Omental fat pad (tissue), 3 donors: ENCODE measurements at regions not wholly inside any gene's neighbourhood (a gene's known extent, or its start where the extent isn't known, plus 50 kb on each side); places are given as distances from the start of the nearest gene placed in this dataset.

Experiments
- ATAC-seq: fragments of 150-250 bp; one replicate; pipeline ENCODE4 v1.9.1; 2016; ENCODE audit warnings: mild to moderate bottlenecking, moderate library complexity; ENCODE audit not compliant: low FRiP score
- DNase-seq: peaks from one replicate; pipeline ENCODE4 v3.0.0-alpha.2; 2019; ENCODE audit warnings: low spot score
- TF ChIP-seq, protein P1 (sequence below), 3 donors: fragments of 450-650 bp; IDR thresholded peaks; one replicate each; pipeline ENCODE4 v1.5.1; 2016 to 2017; ENCODE audit warnings: antibody characterized with exemption in 3 of 3, mild to moderate bottlenecking in 3 of 3, moderate library complexity in 2 of 3

GRCh38 chr18:34583895-34584294, 126.2 kb upstream of the DTNA start:
- TF ChIP-seq, protein P1, sequence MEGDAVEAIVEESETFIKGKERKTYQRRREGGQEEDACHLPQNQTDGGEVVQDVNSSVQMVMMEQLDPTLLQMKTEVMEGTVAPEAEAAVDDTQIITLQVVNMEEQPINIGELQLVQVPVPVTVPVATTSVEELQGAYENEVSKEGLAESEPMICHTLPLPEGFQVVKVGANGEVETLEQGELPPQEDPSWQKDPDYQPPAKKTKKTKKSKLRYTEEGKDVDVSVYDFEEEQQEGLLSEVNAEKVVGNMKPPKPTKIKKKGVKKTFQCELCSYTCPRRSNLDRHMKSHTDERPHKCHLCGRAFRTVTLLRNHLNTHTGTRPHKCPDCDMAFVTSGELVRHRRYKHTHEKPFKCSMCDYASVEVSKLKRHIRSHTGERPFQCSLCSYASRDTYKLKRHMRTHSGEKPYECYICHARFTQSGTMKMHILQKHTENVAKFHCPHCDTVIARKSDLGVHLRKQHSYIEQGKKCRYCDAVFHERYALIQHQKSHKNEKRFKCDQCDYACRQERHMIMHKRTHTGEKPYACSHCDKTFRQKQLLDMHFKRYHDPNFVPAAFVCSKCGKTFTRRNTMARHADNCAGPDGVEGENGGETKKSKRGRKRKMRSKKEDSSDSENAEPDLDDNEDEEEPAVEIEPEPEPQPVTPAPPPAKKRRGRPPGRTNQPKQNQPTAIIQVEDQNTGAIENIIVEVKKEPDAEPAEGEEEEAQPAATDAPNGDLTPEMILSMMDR (IDR thresholded peaks at IDR 0.05): no peak
- ATAC-seq (no peak), DNase-seq (no peak)

DNA sequence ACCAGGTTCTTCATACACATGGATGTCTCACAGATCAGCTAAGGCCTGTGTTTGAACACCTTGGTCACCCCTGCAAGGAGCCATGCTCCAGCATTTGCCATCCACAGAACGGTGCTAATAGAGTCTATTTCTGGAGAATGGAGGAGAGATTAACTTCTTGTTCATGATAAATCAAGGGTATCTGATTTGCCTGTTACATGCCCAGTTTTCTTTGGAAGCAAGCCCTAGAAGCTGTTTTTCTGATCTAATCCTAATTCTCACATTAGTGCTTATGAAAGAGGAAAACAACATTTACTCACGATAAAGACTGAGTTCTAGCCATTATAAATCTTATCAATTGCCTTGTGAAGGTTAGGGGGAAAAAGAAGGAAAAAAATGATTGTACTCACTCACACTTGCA, 119.6 kb upstream of the DTNA start:
- DNase-seq (no peak), ATAC-seq (no peak)
- TF ChIP-seq, protein P1 (IDR thresholded peaks at IDR 0.05): no peak

DNA sequence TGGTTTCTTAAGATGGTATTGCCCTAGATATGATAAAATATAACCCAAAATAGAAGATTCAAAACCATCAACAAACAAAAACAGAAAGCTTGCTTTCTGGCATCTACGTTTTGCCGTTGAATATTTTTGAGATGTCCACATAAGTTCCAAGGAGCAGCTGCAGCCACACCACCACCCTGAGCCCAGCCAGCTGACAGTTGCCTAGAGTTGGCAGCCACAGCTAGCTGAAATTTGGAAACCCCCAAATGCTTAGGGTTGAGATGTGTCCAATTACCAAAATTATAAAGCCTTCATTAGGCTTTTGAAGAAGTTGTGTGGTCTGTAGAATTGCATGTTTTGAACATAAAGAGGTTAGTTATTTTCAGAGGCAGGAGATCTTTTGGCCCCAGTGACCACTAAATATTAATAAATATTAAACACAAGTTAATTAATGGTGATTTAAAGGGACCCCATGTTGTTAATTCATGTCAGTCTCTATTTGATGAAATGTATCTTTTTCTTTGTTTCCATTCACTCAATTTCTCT, 118.1 kb upstream of the DTNA start:
- ATAC-seq (no peak), DNase-seq (no peak)
- TF ChIP-seq, protein P1 (IDR thresholded peaks at IDR 0.05): no peak

GRCh38 chr18:34592481-34592880, 117.6 kb upstream of the DTNA start:
- DNase-seq: no peak
- no peak for ATAC-seq
- TF ChIP-seq, protein P1 (IDR thresholded peaks at IDR 0.05): no peak

DNA sequence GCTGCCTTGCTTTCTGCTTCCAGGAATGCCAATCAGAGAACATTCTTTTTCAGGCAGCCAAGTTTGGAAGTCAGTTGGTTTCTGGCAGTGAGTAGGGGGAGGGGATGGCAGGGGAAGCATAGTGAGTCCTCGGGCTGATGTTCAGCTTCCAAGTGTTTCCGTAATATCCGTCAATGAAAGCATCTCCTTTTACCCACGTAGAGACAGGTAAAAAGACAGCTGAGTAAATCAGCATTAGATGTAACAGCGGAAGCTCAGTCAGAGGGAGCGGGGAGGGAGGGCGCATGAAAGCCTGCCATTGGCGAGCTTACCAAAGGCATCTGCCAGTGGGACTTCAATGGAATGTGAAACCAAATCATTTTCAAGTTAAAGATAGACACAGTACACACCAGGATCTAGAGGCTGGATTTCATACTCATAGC, 117.1 kb upstream of the DTNA start:
- TF ChIP-seq, protein P1 (IDR thresholded peaks at IDR 0.05): no peak
- DNase-seq (peak; percentile 28), ATAC-seq (peak; percentile 92)

- TF ChIP-seq, protein P1 (IDR thresholded peaks at IDR 0.05): no peak
- ATAC-seq (no peak), DNase-seq (no peak)
These were observed 115.8 kb upstream of the DTNA start for GRCh38 chr18:34594266-34594665.

DNA sequence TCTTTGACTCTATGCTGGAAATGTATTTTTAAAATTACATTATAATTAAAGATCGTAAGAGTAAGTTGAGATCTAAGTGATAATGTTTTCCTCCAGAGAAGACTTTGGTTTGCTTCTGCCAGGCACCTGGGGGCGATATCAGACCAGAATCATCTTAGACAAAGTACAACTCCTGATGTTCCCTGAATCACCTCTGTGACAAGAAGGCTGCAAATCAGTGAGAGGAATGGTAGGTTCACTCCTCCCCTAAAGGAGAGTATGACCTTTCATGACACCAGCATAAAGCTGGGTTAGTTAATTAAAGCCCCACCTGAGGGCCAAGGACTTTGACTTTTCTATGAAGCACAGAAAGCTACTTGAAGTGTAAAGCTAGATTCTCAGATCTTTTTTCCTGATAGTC, 114.4 kb upstream of the DTNA start:
- TF ChIP-seq, protein P1 (IDR thresholded peaks at IDR 0.05): no peak
- DNase-seq: no peak
- no peak for ATAC-seq
